NCI-H2227 (cell line): ENCODE measurements at regions not wholly inside any gene's neighbourhood (a gene's known extent, or its start where the extent isn't known, plus 50 kb on each side); places are given as distances from the start of the nearest gene placed in this dataset.
"Not testable (repeated sequence)": the region's sequence is repeated elsewhere in the genome, so short reads cannot be mapped to it uniquely, and the experiment has no call there.

Source experiments
- DNase-seq: peaks from one replicate; lab custom pipeline; 2025; ENCODE audit not compliant: unreplicated experiment; lab: John Stamatoyannopoulos, UW

DNA sequence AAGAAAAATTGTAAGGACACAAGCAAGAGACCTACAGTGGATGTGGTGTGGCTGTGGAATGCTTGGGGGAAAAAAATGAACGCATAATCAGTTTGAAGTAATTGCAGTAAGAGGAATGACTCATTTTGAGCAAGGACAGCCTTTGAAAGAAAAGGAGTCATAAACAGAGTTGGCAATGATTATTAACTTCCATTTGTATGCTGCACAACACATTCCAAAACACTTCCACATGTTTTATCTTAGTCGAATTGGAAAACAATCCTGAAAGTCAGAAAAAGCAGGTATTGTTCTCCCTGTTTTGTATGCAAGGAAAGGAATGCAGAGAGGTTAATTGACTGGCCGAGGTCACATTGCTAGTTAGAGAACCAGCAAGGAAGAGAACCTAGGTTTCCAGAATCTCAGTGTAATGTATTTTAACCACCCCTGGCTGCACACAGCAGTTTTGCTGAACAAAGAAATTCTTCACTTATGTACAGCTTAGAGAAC is 630.0 kb upstream of the MIR17HG start:
- DNase-seq, result no peak

GRCh38 chr13:90719461-90719860 is 628.0 kb upstream of the MIR17HG start:
- DNase-seq, result no peak

- no peak for DNase-seq
Observed at GRCh38 chr13:90721937-90722336, 625.5 kb upstream of the MIR17HG start.

- no peak for DNase-seq
Observed at GRCh38 chr13:90723381-90723780, 624.1 kb upstream of the MIR17HG start.

- no peak for DNase-seq
Observed at GRCh38 chr13:90726375-90726774, 621.1 kb upstream of the MIR17HG start.

DNA sequence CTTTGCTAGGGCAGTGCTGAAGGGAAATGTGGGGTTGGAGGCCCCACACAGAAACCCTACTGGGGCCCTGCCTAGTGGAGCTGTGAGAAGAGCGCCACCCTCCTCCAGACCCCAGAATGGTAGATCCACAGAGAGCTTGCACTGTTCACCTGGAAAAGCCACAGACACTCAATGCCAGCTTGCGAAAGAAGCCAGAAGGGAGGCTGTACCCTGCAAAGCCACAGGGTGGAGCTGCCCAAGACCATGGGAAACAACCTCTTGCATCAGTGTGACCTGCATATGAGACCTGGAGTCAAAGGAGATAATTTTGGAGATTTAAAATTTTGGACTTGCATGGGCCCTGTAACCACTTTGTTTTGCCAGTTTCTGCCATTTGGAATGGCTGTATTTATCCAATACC is 615.4 kb upstream of the MIR17HG start:
- no peak for DNase-seq

GRCh38 chr13:90734497-90734896 is 613.0 kb upstream of the MIR17HG start:
- not testable (repeated sequence) for DNase-seq

- DNase-seq, result no peak
Observed at GRCh38 chr13:90738881-90739280, 608.6 kb upstream of the MIR17HG start.

DNA sequence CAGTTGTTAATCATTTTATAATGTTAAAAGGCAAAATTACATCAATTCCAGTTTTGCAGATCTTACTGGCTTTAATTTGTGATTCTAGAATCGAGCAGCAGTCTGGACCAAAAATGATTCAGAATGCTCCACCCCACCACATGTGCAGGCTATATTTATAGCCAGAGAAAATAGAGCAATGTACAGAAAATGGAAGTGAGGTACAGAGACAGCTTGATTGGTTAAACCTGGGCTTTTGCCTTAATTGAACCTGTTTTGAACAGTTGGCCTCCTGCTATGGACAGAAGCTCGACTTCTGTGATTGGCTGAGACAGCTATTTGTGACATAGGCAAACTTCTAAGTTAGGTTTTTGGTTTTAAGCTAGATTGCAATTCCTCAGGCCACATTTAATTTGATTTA is 607.4 kb upstream of the MIR17HG start:
- no peak for DNase-seq

DNA sequence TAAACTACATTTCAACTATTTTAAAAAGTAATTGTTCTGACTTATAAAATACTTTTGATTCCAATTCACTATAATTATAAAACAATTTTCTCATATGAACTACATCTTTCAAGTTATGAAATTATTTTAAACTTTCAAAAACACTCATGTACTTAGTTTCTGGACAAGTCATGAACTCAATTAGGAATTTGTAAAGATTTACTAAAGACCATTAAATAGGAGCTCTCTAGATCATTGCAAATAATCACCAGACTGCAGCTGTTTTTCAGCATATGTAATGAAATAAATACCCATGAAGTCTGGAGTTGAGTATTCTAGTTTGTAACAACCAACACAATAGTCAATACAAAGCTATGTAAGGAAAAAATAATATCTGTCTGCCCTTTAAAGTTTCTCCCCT is 605.1 kb upstream of the MIR17HG start:
- DNase-seq, result no peak

- DNase-seq, result no peak
Observed at GRCh38 chr13:90746230-90746629, 601.3 kb upstream of the MIR17HG start.

GRCh38 chr13:90750021-90750420 is 597.5 kb upstream of the MIR17HG start:
- no peak for DNase-seq

GRCh38 chr13:90751026-90751425 is 596.5 kb upstream of the MIR17HG start:
- no peak for DNase-seq

- DNase-seq, result no peak
Observed at GRCh38 chr13:90752070-90752469, 595.4 kb upstream of the MIR17HG start.

GRCh38 chr13:90757127-90757680 is 590.3 kb upstream of the MIR17HG start:
- no peak for DNase-seq

DNA sequence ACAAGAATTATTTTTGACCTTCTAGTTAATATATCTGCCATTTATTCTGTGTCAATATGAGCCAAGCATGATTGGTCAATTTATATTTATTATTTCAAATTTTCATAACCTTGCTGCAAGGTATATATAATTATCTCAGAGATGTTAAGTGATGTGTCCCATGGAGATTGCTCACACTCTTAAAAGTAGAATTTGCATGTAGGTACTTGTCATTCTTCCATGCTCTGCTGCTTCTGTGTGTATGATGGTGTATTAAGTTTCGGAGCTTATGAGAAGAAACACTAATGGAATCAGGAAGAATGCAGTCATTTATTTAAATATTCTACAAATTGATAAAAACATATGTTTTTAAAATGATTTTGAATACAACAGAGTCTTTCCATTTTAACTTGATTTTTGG is 586.8 kb upstream of the MIR17HG start:
- no peak for DNase-seq

DNA sequence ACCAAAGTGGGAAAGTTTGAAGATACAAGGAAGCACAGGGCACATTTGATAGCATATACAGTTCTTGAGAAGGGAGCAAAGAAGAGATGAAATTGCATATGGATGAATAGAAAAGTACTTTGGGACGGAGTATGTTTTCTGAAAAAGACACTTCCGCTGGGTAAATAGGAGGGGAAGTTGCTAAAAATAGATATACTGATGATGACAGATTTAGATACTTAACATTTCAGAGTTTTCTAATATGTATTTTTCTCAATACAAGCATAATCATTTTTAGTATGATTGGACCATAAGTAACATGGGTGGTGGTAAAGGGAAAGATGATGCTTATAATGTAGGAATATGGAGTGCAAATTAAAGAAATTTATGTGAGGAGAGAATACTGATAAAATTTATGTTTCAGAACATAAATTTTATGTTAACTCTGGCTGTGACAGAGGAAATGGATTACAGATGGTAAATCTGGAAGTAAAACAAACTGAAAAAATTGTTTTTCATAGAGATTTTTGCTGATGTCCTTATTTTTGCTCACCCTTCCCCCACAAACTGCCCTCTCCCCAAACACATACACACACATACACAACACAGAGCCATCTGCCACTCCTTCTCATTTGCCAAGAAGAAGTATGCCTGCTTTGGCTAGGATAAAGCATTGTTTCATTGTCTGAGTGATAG is 583.9 kb upstream of the MIR17HG start:
- no peak for DNase-seq

DNA sequence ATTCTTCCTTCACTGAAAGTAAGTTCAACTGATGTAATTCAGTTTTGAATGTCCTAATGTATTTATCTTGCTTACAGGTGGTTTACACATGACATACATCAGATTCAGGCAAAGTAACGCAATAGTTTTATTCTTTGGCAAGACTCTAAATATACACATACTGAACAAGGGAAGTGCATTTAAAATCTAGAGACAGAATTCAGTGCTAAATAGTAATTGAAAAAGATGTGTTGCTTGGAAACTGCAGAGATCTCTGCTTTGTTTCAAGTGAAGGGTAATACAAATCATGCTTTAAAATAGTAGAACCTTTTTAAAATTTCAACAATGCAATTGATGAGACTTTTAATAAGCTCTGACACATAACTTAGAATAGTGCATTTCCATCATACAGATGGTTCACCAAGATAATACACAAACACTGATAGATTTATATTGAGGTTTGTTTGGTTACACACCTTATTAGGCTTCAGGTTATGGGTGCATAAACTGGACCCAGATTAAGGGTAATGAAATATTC is 581.0 kb upstream of the MIR17HG start:
- no peak for DNase-seq

DNA sequence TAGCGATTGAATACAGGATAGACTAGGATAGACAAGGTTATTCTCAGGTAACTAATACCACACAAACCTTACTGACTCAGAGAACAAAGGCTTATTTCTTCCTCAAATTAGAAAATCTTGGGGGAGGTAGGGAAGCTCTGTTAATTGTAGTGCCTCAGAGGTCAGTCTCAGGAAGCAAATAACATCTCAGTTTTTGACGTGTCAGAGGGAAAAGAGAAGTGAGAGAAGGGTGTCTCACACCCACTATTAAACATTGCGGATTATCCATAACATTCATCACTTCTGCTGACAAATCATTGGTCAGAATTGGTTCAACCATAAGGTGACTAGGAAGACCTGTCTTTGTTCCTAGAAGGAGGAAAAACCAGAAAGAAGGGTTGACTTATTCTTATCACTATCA is 579.4 kb upstream of the MIR17HG start:
- DNase-seq, result no peak

DNA sequence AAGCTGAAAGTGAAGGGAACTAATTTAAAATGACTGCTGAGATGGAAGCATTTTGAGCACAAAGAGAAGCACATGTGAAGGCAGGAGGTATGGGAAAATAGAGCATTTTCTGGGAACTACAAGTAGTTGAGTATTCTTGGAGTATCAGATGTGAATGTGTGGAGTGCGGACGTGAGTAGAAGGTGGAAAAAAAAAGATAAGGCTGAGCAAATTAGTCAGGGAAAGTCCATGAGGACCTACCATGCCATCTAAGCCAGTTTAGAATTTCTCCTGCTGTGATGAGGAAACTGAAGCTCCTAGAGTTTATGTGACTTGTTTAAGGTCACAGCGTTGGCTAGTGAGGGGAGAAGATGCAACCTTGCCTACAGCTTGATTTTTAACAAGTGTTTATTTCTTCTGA is 578.1 kb upstream of the MIR17HG start:
- DNase-seq, result no peak

- DNase-seq, result no peak
Observed at GRCh38 chr13:90770334-90770733, 577.2 kb upstream of the MIR17HG start.

DNA sequence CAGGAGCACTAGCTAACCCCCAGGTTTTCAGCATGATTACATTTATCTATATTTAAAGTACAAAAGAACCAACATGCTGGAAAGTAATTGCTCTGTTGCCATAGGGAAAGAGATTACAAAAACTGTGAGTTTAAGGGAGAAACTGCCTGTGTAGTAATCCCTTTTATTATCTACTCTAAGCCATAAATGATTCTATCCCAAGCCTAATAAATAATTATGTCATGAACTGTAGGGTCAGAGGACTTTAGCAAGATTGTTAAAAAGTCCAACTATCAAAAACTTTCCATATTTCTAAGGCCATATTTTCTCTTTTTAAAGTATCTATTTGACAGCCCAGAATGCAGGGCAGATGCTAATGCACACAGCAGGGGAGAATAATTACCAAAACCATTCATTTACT is 573.8 kb upstream of the MIR17HG start:
- DNase-seq, result peak; percentile 33
